PC-3 (cell line): ENCODE measurements at regions not wholly inside any gene's neighbourhood (a gene's known extent, or its start where the extent isn't known, plus 50 kb on each side); places are given as distances from the start of the nearest gene placed in this dataset.
"Not testable (repeated sequence)": the region's sequence is repeated elsewhere in the genome, so short reads cannot be mapped to it uniquely, and the experiment has no call there.

Experiments used
- ATAC-seq: fragments of 200-7000 bp; cut with Tn5 transposase; 2 replicates; pipeline ENCODE4 v1.9.1; 2020; ENCODE audit warnings: mild to moderate bottlenecking, moderate library complexity
- BruUV-seq: library from RNA; stranded (reverse); fragments of 400-500 nt; replicated peaks from 2 replicates; lab custom pipeline; 2021; lab: Mats Ljungman, UMichigan
- CTCF ChIA-PET: fragments of 300-600 bp; sonication (Branson Sonifier 250); formaldehyde crosslinking; loops from one replicate; lab custom pipeline; 2022; ENCODE audit warnings: antibody characterized with exemption; lab: Charles Lee
- POLR2A ChIA-PET: fragments of 300-600 bp; sonication (Branson Sonifier 250); formaldehyde crosslinking; loops from one replicate; lab custom pipeline; 2022; ENCODE audit warnings: antibody characterized with exemption; ENCODE audit not compliant: unreplicated experiment; lab: Charles Lee
- DNase-seq: peaks from one replicate; pipeline ENCODE4 v3.0.0-alpha.2; 2015
- H2AFZ ChIP-seq: fragments of 300-600 bp; sonication (generic); 2 replicates; pipeline ENCODE4 v1.6.0; 2016; ENCODE audit warnings: antibody characterized with exemption, low read length
- H3F3A ChIP-seq: fragments of 300-600 bp; sonication (generic); one replicate; pipeline ENCODE4 v1.6.0; 2017; ENCODE audit warnings: antibody characterized with exemption, low read length, control low read depth, mild to moderate bottlenecking; ENCODE audit not compliant: unreplicated experiment
- H3K27ac ChIP-seq: fragments of 300-600 bp; sonication (generic); 2 replicates; pipeline ENCODE4 v1.5.1; 2016; ENCODE audit warnings: mild to moderate bottlenecking, low read length
- H3K27me3 ChIP-seq: fragments of 300-600 bp; sonication (generic); 2 replicates; pipeline ENCODE4 v1.6.1; 2016; ENCODE audit warnings: low read length, mixed read lengths
- H3K36me3 ChIP-seq: fragments of 300-600 bp; sonication (generic); 2 replicates; pipeline ENCODE4 v1.6.1; 2016; ENCODE audit warnings: low read depth, mixed run types, low read length, mixed read lengths
- H3K4me1 ChIP-seq: fragments of 300-600 bp; sonication (generic); 2 replicates; pipeline ENCODE4 v1.5.1; 2016; ENCODE audit warnings: low read length; ENCODE audit not compliant: insufficient read depth
- H3K4me2 ChIP-seq: fragments of 300-600 bp; sonication (generic); 2 replicates; pipeline ENCODE4 v1.6.0; 2016; ENCODE audit warnings: low read length
- H3K4me3 ChIP-seq: fragments of 300-600 bp; sonication (generic); 2 replicates; pipeline ENCODE4 v1.5.1; 2016; ENCODE audit warnings: mild to moderate bottlenecking, low read length, mixed read lengths
- H3K79me2 ChIP-seq: fragments of 300-600 bp; sonication (generic); 2 replicates; pipeline ENCODE4 v1.6.1; 2017; ENCODE audit warnings: low read length, mixed read lengths
- H3K9ac ChIP-seq: fragments of 300-600 bp; sonication (generic); 2 replicates; pipeline ENCODE4 v1.6.0; 2016; ENCODE audit warnings: mild to moderate bottlenecking, low read length
- H3K9me2 ChIP-seq: fragments of 300-600 bp; sonication (generic); replicated peaks from 2 replicates; pipeline ENCODE4 v1.6.1; 2016; ENCODE audit warnings: mixed run types, low read length, mixed read lengths
- H3K9me3 ChIP-seq: fragments of 300-600 bp; sonication (generic); 2 replicates; pipeline ENCODE4 v1.6.1; 2016; ENCODE audit warnings: low read length, mixed read lengths
- H4K20me1 ChIP-seq: fragments of 300-600 bp; sonication (generic); 2 replicates; pipeline ENCODE4 v1.6.1; 2016; ENCODE audit warnings: low read length, mixed read lengths
- CTCF ChIP-seq: fragments of 300-600 bp; sonication (generic); conservative IDR thresholded peaks from 2 replicates; pipeline ENCODE4 v1.5.1; 2017; ENCODE audit warnings: antibody characterized with exemption, low read depth, mild to moderate bottlenecking, low read length
- EZH2 ChIP-seq: fragments of 300-600 bp; sonication (generic); IDR thresholded peaks from one replicate; pipeline ENCODE4 v1.6.1; 2017; ENCODE audit warnings: antibody characterized with exemption, mild to moderate bottlenecking, low read length; ENCODE audit not compliant: unreplicated experiment
- EZH2phosphoT487 ChIP-seq: fragments of 300-600 bp; sonication (generic); IDR thresholded peaks from 2 replicates; pipeline ENCODE4 v1.6.1; 2018; ENCODE audit warnings: mild to moderate bottlenecking, antibody characterized with exemption, low read length, borderline replicate concordance
- intact Hi-C: fragments of 100-400 bp; cut with micrococcal nuclease; formaldehyde crosslinking; loops from 2 replicates; pipeline ENCODE4 v1.9.0; 2023

GRCh38 chr17:65294181-65294719, 157.1 kb downstream of the RGS9 start:
- BruUV-seq = no TSS peak
- Histone ChIP-seq H3F3A (no peaks in the 10 kb centered on the region), H3K4me2 (0 out of 2 replicates have a peak overlapping the region, but pooled peaks have one; percentile 4), H3K9me3 (no peaks in the 10 kb centered on the region), H3K4me3 (no peak overlapping the region), H3K27ac (no peak overlapping the region), H3K9me2 (no peaks in the 10 kb centered on the region), H3K27me3 (no peaks in the 10 kb centered on the region), H4K20me1 (no peaks in the 10 kb centered on the region), H2AFZ (peak overlapping the region; percentile 60; the same call in 1 of the 2 replicates), H3K36me3 (no peaks in the 10 kb centered on the region), H3K79me2 (no peaks in the 10 kb centered on the region), H3K9ac (no peak overlapping the region), H3K4me1 (no peaks in the 10 kb centered on the region)
- ChIA-PET CTCF (interaction anchor here (0.5 to 2.2 kb wide), 12 partner anchors 10 to 871 kb away, joined by 3 to 14 read pairs (median 4); no protein-coding TSS in a partner anchor), POLR2A (no interaction called here)
- peak; percentile 83 for DNase-seq
- intact Hi-C loops = loop anchor here (1.0 to 10.0 kb wide), 4 partner anchors 161 to 873 kb away; no protein-coding TSS in a partner anchor
- ATAC-seq = peak; percentile 98
- TF ChIP-seq EZH2 (no peak), CTCF (peak; percentile 99), EZH2phosphoT487 (no peak)

- no peaks in the 10 kb centered on the region for H3K36me3 ChIP-seq
- no peaks in the 10 kb centered on the region for H3K9me2 ChIP-seq
- H3K4me1 ChIP-seq = no peaks in the 10 kb centered on the region
- no peak overlapping the region for H3K4me3 ChIP-seq
- no peaks in the 10 kb centered on the region for H3F3A ChIP-seq
- no peak overlapping the region for H3K27ac ChIP-seq
- POLR2A ChIA-PET = no interaction called here
- no peak for ATAC-seq
- CTCF ChIA-PET = interaction anchor here (0.9 to 2.2 kb wide), 5 partner anchors 16 to 872 kb away, joined by 3 to 14 read pairs (median 4); no protein-coding TSS in a partner anchor
- no peaks in the 10 kb centered on the region for H3K27me3 ChIP-seq
- TF ChIP-seq EZH2phosphoT487 (no peak), CTCF (no peak), EZH2 (no peak)
- H4K20me1 ChIP-seq = no peaks in the 10 kb centered on the region
- BruUV-seq = no TSS peak
- intact Hi-C loops = loop anchor here (1.0 to 10.0 kb wide), 4 partner anchors 161 to 874 kb away; no protein-coding TSS in a partner anchor
- H3K4me2 ChIP-seq = 0 out of 2 replicates have a peak overlapping the region, but pooled peaks have one; percentile 4
- no peak for DNase-seq
- H3K9me3 ChIP-seq = no peaks in the 10 kb centered on the region
- peak overlapping the region; percentile 60; the same call in 1 of the 2 replicates for H2AFZ ChIP-seq
- H3K9ac ChIP-seq = no peak overlapping the region
- H3K79me2 ChIP-seq = no peaks in the 10 kb centered on the region
These were observed 156.5 kb downstream of the RGS9 start for GRCh38 chr17:65293584-65294180.

- no peaks in the 10 kb centered on the region for H3K79me2 ChIP-seq
- TF ChIP-seq EZH2 (no peak), CTCF (no peak), EZH2phosphoT487 (no peak)
- no peaks in the 10 kb centered on the region for H3K4me1 ChIP-seq
- no peaks in the 10 kb centered on the region for H3K9me2 ChIP-seq
- no peak overlapping the region for H3K27ac ChIP-seq
- H2AFZ ChIP-seq = no peak overlapping the region
- H3K4me3 ChIP-seq = no peak overlapping the region
- BruUV-seq = no TSS peak
- no peak overlapping the region for H3K9ac ChIP-seq
- no peaks in the 10 kb centered on the region for H3K27me3 ChIP-seq
- no peak overlapping the region for H3K4me2 ChIP-seq
- ChIA-PET CTCF (no interaction called here), POLR2A (no interaction called here)
- no peaks in the 10 kb centered on the region for H3K9me3 ChIP-seq
- ATAC-seq = peak; percentile 19; the same call in 1 of the 2 replicates
- H4K20me1 ChIP-seq = no peaks in the 10 kb centered on the region
- H3K36me3 ChIP-seq = no peaks in the 10 kb centered on the region
- peak; percentile 26 for DNase-seq
- intact Hi-C loops = loop anchor here (5.0 to 10.0 kb wide), 2 partner anchors 162 to 875 kb away; no protein-coding TSS in a partner anchor
- H3F3A ChIP-seq = no peaks in the 10 kb centered on the region
These were observed 155.3 kb downstream of the RGS9 start for GRCh38 chr17:65292430-65292829.

- H3K4me1 ChIP-seq, H3K79me2 ChIP-seq, H2AFZ ChIP-seq, H3K27me3 ChIP-seq, H3K9ac ChIP-seq, DNase-seq, H3F3A ChIP-seq, H3K9me2 ChIP-seq, H3K36me3 ChIP-seq, H3K27ac ChIP-seq, CTCF ChIA-PET, BruUV-seq, ATAC-seq, H3K4me3 ChIP-seq, POLR2A ChIA-PET, H4K20me1 ChIP-seq, H3K4me2 ChIP-seq, H3K9me3 ChIP-seq: not testable (repeated sequence)
- intact Hi-C loops = loop anchor here (5.0 to 10.0 kb wide), 2 partner anchors 164 to 876 kb away; no protein-coding TSS in a partner anchor
These were observed 154.1 kb downstream of the RGS9 start for GRCh38 chr17:65291301-65291700.
